Tibial artery (tissue), 4 donors: ENCODE measurements at regions not wholly inside any gene's neighbourhood (a gene's known extent, or its start where the extent isn't known, plus 50 kb on each side); places are given as distances from the start of the nearest gene placed in this dataset.

Experiments
- DNase-seq, 2 donors: peaks; one replicate each; pipeline ENCODE4 v3.0.0-alpha.2; 2019
- H3K27ac ChIP-seq, 2 donors: fragments of 200-600 bp; sonication (generic) in 1 of 2; 1 replicate in 1 of 2; 2 replicates in 1 of 2; pipeline ENCODE4 v1.5.1; 2018 to 2019; ENCODE audit warnings: mild to moderate bottlenecking in 1 of 2
- H3K27me3 ChIP-seq, 2 donors: fragments of 200-600 bp; sonication (generic) in 1 of 2; one replicate each; pipeline versions ENCODE4 v1.5.1 to v1.6.0; 2016 to 2019
- H3K36me3 ChIP-seq, 3 donors: fragments of 200-600 bp; sonication (generic) in 2 of 3; one replicate each; pipeline ENCODE4 v1.5.1; 2016 to 2019; ENCODE audit warnings: mild to moderate bottlenecking in 2 of 3
- H3K4me1 ChIP-seq, 4 donors: fragments of 200-600 bp; sonication (generic) in 2 of 4; 1 replicate in 3 of 4; 2 replicates in 1 of 4; pipeline ENCODE4 v1.5.1; 2016 to 2019
- H3K4me3 ChIP-seq, 2 donors: fragments of 200-600 bp; sonication (generic) in 1 of 2; 1 replicate in 1 of 2; 2 replicates in 1 of 2; pipeline ENCODE4 v1.5.1; 2018 to 2019; ENCODE audit warnings: mild to moderate bottlenecking in 2 of 2
- H3K9me3 ChIP-seq, 3 donors: fragments of 200-600 bp; sonication (generic) in 1 of 3; one replicate each; pipeline ENCODE4 v1.5.1; 2016 to 2019
- intact Hi-C: fragments of 100-400 bp; cut with DNase I; formaldehyde crosslinking; loops from one replicate; pipeline ENCODE4 v1.15.0; 2023; ENCODE audit warnings: low total_unique reads
- TF ChIP-seq, protein P1 (sequence below), 2 experiments: fragments of 200-600 bp in 1 of 2; fragments of 450-650 bp in 1 of 2; IDR thresholded peaks; one replicate each; pipeline ENCODE4 v1.5.1; 2017 to 2019; ENCODE audit warnings: antibody characterized with exemption in 2 of 2, mild to moderate bottlenecking in 1 of 2, moderate library complexity in 1 of 2

DNA sequence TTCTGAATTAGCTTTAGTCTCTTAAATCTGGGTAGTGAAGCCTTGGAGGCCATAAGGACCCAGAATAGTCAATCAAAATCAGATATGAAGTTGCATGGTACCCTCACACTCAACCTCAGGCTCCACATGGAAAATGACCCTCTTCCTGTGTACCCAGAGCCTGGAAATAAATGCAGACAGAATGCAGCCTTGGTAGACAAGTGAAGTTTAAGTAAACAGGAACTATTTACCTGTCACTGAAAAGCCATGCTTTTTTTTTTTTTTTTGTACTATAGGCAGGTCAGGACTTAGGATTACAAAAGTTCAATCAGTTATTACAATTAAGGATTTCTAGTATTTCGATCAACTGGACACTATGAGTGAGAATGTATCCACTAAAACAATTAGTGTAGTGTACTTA is 2654.2 kb upstream of the PCDH20 start:
- H3K4me1 ChIP-seq = no peaks in the 10 kb centered on the region
- no peak overlapping the region for H3K27ac ChIP-seq
- DNase-seq = no peak
- no peak overlapping the region for H3K4me3 ChIP-seq
- TF ChIP-seq, protein P1, sequence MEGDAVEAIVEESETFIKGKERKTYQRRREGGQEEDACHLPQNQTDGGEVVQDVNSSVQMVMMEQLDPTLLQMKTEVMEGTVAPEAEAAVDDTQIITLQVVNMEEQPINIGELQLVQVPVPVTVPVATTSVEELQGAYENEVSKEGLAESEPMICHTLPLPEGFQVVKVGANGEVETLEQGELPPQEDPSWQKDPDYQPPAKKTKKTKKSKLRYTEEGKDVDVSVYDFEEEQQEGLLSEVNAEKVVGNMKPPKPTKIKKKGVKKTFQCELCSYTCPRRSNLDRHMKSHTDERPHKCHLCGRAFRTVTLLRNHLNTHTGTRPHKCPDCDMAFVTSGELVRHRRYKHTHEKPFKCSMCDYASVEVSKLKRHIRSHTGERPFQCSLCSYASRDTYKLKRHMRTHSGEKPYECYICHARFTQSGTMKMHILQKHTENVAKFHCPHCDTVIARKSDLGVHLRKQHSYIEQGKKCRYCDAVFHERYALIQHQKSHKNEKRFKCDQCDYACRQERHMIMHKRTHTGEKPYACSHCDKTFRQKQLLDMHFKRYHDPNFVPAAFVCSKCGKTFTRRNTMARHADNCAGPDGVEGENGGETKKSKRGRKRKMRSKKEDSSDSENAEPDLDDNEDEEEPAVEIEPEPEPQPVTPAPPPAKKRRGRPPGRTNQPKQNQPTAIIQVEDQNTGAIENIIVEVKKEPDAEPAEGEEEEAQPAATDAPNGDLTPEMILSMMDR (IDR thresholded peaks at IDR 0.05) = no peak
- no peaks in the 10 kb centered on the region for H3K9me3 ChIP-seq
- H3K27me3 ChIP-seq = no peaks in the 10 kb centered on the region
- no peaks in the 10 kb centered on the region for H3K36me3 ChIP-seq
- intact Hi-C loops = no loop called here

DNA sequence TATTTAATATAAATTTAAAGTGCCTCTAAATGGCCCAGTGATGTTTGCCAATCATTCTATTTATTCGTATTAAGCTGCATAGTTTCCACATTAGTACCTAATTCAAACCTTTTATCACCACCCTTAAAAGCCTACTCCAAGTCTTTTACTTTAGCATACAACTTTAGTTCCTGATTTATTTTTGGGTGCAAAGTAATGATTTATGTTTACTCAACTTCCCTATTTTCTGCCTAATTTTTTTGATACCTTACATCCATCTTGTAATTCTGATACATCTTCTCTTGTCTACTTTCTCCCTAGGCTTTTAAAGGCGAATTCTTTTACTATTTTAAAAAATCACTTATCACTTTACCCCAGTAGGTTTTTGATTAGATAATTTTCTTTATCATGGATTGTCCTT is 2651.1 kb upstream of the PCDH20 start:
- no peaks in the 10 kb centered on the region for H3K27me3 ChIP-seq
- DNase-seq = no peak
- TF ChIP-seq, protein P1 (IDR thresholded peaks at IDR 0.05) = no peak
- intact Hi-C loops = no loop called here
- H3K4me3 ChIP-seq = no peak overlapping the region
- H3K27ac ChIP-seq = no peak overlapping the region
- no peaks in the 10 kb centered on the region for H3K4me1 ChIP-seq
- H3K9me3 ChIP-seq = no peaks in the 10 kb centered on the region
- no peaks in the 10 kb centered on the region for H3K36me3 ChIP-seq

DNA sequence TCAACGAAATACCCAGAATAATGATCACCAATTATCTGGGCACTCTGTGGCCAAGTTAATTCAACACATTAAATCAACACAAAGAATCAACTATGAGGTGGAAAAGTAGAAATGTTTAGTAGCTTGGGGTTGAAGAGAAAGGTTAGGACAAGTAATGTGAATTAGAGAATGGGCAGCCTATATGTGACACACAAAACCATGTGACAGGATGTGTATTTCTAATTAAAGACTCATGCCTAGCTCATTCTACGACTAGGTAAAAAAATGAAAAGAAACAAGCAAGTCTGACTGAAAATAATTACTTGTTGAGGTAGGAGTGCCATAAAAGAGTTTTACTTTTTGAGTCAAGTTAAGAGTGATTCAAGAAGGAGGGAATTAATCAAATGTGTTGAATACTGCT is 2646.0 kb upstream of the PCDH20 start:
- intact Hi-C loops = no loop called here
- H3K36me3 ChIP-seq = no peaks in the 10 kb centered on the region
- no peak for DNase-seq
- no peaks in the 10 kb centered on the region for H3K27me3 ChIP-seq
- TF ChIP-seq, protein P1 (IDR thresholded peaks at IDR 0.05) = no peak
- H3K4me3 ChIP-seq = no peak overlapping the region
- H3K27ac ChIP-seq = no peak overlapping the region
- H3K9me3 ChIP-seq = no peaks in the 10 kb centered on the region
- H3K4me1 ChIP-seq = no peaks in the 10 kb centered on the region

DNA sequence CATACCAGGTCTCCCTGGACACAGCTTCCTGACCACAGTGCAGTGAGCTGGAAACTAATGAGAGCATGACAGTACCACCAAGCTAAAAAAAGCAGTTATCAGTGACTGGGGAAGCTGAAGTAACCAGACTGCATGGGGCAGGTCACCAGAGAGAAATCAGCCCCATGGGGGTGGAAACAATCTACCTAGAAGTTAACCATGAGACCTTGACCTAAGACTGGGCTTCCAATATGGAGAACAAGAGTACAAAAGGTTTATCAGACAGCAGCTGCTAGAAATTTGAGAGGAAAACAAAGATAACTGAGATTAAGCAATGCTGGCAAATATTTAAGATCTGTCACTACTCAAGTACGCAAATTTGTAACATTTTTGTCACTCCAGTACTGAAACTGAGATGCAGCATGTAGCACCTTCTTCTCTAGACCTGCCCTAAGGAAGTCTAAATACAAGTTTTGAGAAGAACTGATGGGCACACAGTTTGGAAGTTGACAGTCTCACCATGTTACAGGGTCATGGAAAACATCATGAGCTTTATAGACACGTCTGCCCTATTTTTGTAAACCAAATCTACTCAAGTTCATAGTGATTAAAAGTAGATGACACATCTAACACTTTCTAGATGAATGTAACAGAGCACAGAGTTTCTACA is 2641.8 kb upstream of the PCDH20 start:
- H3K4me1 ChIP-seq = no peaks in the 10 kb centered on the region
- H3K9me3 ChIP-seq = no peaks in the 10 kb centered on the region
- no peak overlapping the region for H3K27ac ChIP-seq
- no peaks in the 10 kb centered on the region for H3K27me3 ChIP-seq
- H3K36me3 ChIP-seq = no peaks in the 10 kb centered on the region
- H3K4me3 ChIP-seq = no peak overlapping the region
- DNase-seq = no peak
- intact Hi-C loops = no loop called here
- TF ChIP-seq, protein P1 (IDR thresholded peaks at IDR 0.05) = no peak

DNA sequence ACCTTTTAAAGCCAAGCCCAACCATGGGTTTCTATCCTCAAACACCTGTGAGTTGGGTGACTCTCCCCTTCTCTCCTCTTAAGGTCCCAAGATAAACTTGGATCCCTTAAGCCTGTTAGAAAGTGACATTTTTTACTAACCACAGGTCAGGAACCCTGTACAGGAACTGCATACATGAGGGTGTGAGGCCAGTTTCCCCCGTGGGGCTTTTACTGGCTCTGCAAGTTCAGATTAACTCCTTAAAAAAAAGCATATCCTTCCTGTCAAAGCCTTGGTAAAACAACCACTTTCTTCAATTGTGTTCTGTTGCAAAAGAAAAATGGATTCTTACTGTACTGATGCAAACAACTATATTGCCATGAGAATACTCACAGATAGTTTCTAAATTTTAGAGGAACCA is 2638.7 kb upstream of the PCDH20 start:
- Histone ChIP-seq H3K9me3 (no peaks in the 10 kb centered on the region), H3K4me1 (no peaks in the 10 kb centered on the region), H3K27ac (no peak overlapping the region), H3K4me3 (no peak overlapping the region), H3K27me3 (no peaks in the 10 kb centered on the region), H3K36me3 (no peaks in the 10 kb centered on the region)
- TF ChIP-seq, protein P1 (IDR thresholded peaks at IDR 0.05) = no peak
- intact Hi-C loops = no loop called here
- DNase-seq = no peak

DNA sequence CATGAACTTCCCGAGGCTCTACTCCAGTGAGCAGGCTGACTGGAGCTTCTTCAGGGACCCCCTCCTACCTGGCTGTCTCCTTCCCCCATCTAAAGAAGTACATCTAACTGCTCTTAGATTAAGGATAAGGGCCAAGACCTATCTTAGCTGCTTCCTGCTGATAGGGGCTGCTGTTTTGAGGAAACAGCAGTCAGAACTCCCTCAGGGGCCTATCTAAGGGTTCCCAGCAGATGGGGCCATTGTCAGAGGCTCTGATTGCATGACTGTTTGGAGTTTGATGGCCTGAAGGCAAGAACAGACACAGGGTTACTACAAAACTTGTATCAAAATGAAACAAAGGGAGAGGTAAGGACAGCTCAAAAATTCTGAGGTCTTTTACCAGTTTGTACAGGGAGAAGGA is 2636.9 kb upstream of the PCDH20 start:
- Histone ChIP-seq H3K27ac (no peak overlapping the region), H3K36me3 (no peaks in the 10 kb centered on the region), H3K27me3 (no peaks in the 10 kb centered on the region), H3K4me1 (no peaks in the 10 kb centered on the region), H3K9me3 (no peaks in the 10 kb centered on the region), H3K4me3 (no peak overlapping the region)
- intact Hi-C loops = no loop called here
- no peak for DNase-seq
- TF ChIP-seq, protein P1 (IDR thresholded peaks at IDR 0.05) = no peak
